ENCODE measurements at regions not wholly inside any gene's neighbourhood (a gene's known extent, or its start where the extent isn't known, plus 50 kb on each side); places are given as distances from the start of the nearest gene placed in this dataset.

GRCh38 chr15:69865369-69865768 lies 232.3 kb downstream of the TLE3 start:
- H3K9me3 ChIP-seq (ENCODE audit: control insufficient read depth in 4 of 4, low read length in 3 of 4): no peaks in the 10 kb centered on the region
- DNase-seq (ENCODE audit: low spot score): no peak
- H3K27ac ChIP-seq (ENCODE audit: low read depth in 1 of 2, low read length in 2 of 2): no peak overlapping the region
- H3K4me3 ChIP-seq (ENCODE audit: low read depth in 1 of 3, low read length in 3 of 3): no peak overlapping the region
- no peaks in the 10 kb centered on the region for H3K36me3 ChIP-seq (ENCODE audit: control insufficient read depth in 4 of 4, insufficient read depth in 3 of 4, low read depth in 1 of 4, low read length in 3 of 4)
- H3K9ac ChIP-seq (ENCODE audit: low read depth in 1 of 2, low read length in 2 of 2): no peak overlapping the region
- TF ChIP-seq HNF4G (IDR thresholded peaks at IDR 0.05) (no peak), NR2F2 (IDR thresholded peaks at IDR 0.05) (no peak), RAD21 (IDR thresholded peaks at IDR 0.05) (no peak), YY1 (IDR thresholded peaks at IDR 0.05) (no peak), JUND (IDR thresholded peaks at IDR 0.05) (no peak), SP1 (IDR thresholded peaks at IDR 0.05) (no peak), ATF3 (IDR thresholded peaks at IDR 0.05) (no peak), RXRA (IDR thresholded peaks at IDR 0.05) (no peak), MAX (IDR thresholded peaks at IDR 0.05) (no peak), FOXA2 (IDR thresholded peaks at IDR 0.05) (no peak), HNF4A (conservative IDR thresholded peaks at IDR 0.05) (no peak), FOXA1 (IDR thresholded peaks at IDR 0.05) (no peak), REST (IDR thresholded peaks at IDR 0.05) (no peak), CTCF (IDR thresholded peaks at IDR 0.05; ENCODE audit: low read depth, low read length, missing input control) (no peak), EGR1 (IDR thresholded peaks at IDR 0.05; ENCODE audit: low read depth in 2 of 2) (no peak)
- peaks cover 0 to 5% (median 0%) of the 10 kb centered on the region in 4 donors for H3K27me3 ChIP-seq (ENCODE audit: control insufficient read depth in 4 of 4, insufficient read depth in 4 of 4, low read length in 3 of 4)
- no peaks in the 10 kb centered on the region for H3K4me1 ChIP-seq (ENCODE audit: control insufficient read depth in 4 of 4, insufficient read depth in 4 of 4, low read length in 3 of 4)
- WGBS: 87% methylated on average over 3 of the region's 3 CpGs

GRCh38 chr15:69868756-69869155 lies 229.0 kb downstream of the TLE3 start:
- H3K9ac ChIP-seq (ENCODE audit: low read depth in 1 of 2, low read length in 2 of 2): no peak overlapping the region
- H3K9me3 ChIP-seq (ENCODE audit: control insufficient read depth in 4 of 4, low read length in 3 of 4): peaks cover 0 to 6% (median 2%) of the 10 kb centered on the region in 4 donors
- DNase-seq (ENCODE audit: low spot score): no peak
- no peaks in the 10 kb centered on the region for H3K4me1 ChIP-seq (ENCODE audit: control insufficient read depth in 4 of 4, insufficient read depth in 4 of 4, low read length in 3 of 4)
- no peaks in the 10 kb centered on the region for H3K36me3 ChIP-seq (ENCODE audit: control insufficient read depth in 4 of 4, insufficient read depth in 3 of 4, low read depth in 1 of 4, low read length in 3 of 4)
- H3K27me3 ChIP-seq (ENCODE audit: control insufficient read depth in 4 of 4, insufficient read depth in 4 of 4, low read length in 3 of 4): no peaks in the 10 kb centered on the region
- TF ChIP-seq YY1 (IDR thresholded peaks at IDR 0.05): no peak
- no peak for TF ChIP-seq CTCF (IDR thresholded peaks at IDR 0.05; ENCODE audit: low read depth, low read length, missing input control)
- TF ChIP-seq HNF4G (IDR thresholded peaks at IDR 0.05): no peak
- no peak for TF ChIP-seq ZBTB33 (IDR thresholded peaks at IDR 0.05)
- no peak for TF ChIP-seq RAD21 (IDR thresholded peaks at IDR 0.05)
- no peak overlapping the region for H3K4me3 ChIP-seq (ENCODE audit: low read depth in 1 of 3, low read length in 3 of 3)
- H3K27ac ChIP-seq (ENCODE audit: low read depth in 1 of 2, low read length in 2 of 2): no peak overlapping the region
- 82% methylated on average over 3 of the region's 3 CpGs for WGBS

Data from liver (tissue), 8 donors.